Stomach (tissue), 8 donors: ENCODE measurements at regions not wholly inside any gene's neighbourhood (a gene's known extent, or its start where the extent isn't known, plus 50 kb on each side); places are given as distances from the start of the nearest gene placed in this dataset.
"Not testable (repeated sequence)": the region's sequence is repeated elsewhere in the genome, so short reads cannot be mapped to it uniquely, and the experiment has no call there.

Experiments used
- DNase-seq, 2 donors: peaks; one replicate each; pipeline versions ENCODE4 v3.0.0 to v3.0.0-alpha.2; 2013 to 2019
- H3K27ac ChIP-seq, 5 donors: fragments of 200-600 bp in 4 of 5; sonication (generic) in 4 of 5; one replicate each; pipeline ENCODE4 v1.5.1; 2013 to 2019; ENCODE audit warnings: mild to moderate bottlenecking in 1 of 5, moderate library complexity in 1 of 5
- H3K27me3 ChIP-seq, 3 donors: fragments of 200-600 bp; sonication (generic); one replicate each; pipeline ENCODE4 v1.5.1; 2017 to 2019; ENCODE audit warnings: mixed run types in 1 of 3
- H3K36me3 ChIP-seq, 4 donors: fragments of 200-600 bp; sonication (generic); 1 replicate in 3 of 4; 2 replicates in 1 of 4; pipeline ENCODE4 v1.5.1; 2016 to 2019
- H3K4me1 ChIP-seq, 4 donors: fragments of 200-600 bp; sonication (generic); one replicate each; pipeline ENCODE4 v1.5.1; 2016 to 2019
- H3K4me3 ChIP-seq, 4 donors: fragments of 200-600 bp; sonication (generic) in 3 of 4; one replicate each; pipeline ENCODE4 v1.5.1; 2016 to 2019; ENCODE audit warnings: mild to moderate bottlenecking in 1 of 4
- H3K9me3 ChIP-seq, 4 donors: fragments of 200-600 bp; sonication (generic); one replicate each; pipeline ENCODE4 v1.5.1; 2016 to 2019
- EP300 ChIP-seq: sonication (generic); formaldehyde crosslinking; IDR thresholded peaks from one replicate; pipeline ENCODE4 v1.6.1; 2017; ENCODE audit warnings: antibody characterized with exemption
- POLR2A ChIP-seq, 4 donors: fragments of 450-650 bp; IDR thresholded peaks; one replicate each; pipeline ENCODE4 v1.6.1; 2016; ENCODE audit warnings: antibody characterized with exemption in 4 of 4, control low read depth in 2 of 4, mild to moderate bottlenecking in 1 of 4, moderate library complexity in 1 of 4
- POLR2AphosphoS5 ChIP-seq, 3 donors: sonication (generic); formaldehyde crosslinking; IDR thresholded peaks; one replicate each; pipeline ENCODE4 v1.6.1; 2016; ENCODE audit warnings: antibody characterized with exemption in 3 of 3
- WGBS, 5 donors: extraction: QIAGEN DNeasy Blood & Tissue Kit in 3 of 5; methylation state at CpG; one replicate each; pipeline versions ENCODE4 v1.1.5 to v1.1.7; 2013 to 2018; 5-methylcytosine and 5-hydroxymethylcytosine counted together
- intact Hi-C: fragments of 100-400 bp; cut with DNase I; formaldehyde crosslinking; loops from one replicate; pipeline ENCODE4 v1.15.1; 2023; ENCODE audit warnings: low total_unique reads
- TF ChIP-seq, protein P1 (sequence below), 7 experiments: fragments of 450-650 bp in 4 of 7; fragments of 200-600 bp in 3 of 7; sonication (generic) in 3 of 7; IDR thresholded peaks; one replicate each; pipeline ENCODE4 v1.5.1; 2016 to 2019; ENCODE audit warnings: antibody characterized with exemption in 7 of 7, control low read depth in 2 of 7, mild to moderate bottlenecking in 1 of 7
- donor health status: healthy with polysubstance abuse.
- donor health status: Bipolar disorder and iron deficiency.
- donor health status: healthy.

DNA sequence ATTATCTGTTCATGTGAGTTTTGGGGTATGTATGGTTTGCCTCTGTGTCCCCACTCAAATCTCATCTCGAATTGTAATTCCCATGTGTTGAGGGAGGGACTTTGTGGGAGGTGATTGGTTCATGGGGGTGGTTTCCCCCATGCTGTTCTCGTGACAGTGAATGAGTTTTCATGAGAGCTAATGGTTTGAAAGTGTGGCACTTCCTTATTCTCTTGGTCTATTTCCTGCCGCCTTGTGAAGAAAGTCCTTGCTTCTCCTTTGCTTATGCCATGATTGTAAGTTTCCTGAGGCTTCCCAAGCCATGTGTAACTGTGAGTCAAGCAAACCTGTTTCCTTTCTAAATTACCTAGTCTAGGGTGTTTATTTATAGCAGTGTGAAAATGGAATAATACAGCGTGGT, 128.1 kb upstream of the HS3ST4 start:
- no peak for DNase-seq
- TF ChIP-seq EP300 = no peak
- TF ChIP-seq, protein P1, sequence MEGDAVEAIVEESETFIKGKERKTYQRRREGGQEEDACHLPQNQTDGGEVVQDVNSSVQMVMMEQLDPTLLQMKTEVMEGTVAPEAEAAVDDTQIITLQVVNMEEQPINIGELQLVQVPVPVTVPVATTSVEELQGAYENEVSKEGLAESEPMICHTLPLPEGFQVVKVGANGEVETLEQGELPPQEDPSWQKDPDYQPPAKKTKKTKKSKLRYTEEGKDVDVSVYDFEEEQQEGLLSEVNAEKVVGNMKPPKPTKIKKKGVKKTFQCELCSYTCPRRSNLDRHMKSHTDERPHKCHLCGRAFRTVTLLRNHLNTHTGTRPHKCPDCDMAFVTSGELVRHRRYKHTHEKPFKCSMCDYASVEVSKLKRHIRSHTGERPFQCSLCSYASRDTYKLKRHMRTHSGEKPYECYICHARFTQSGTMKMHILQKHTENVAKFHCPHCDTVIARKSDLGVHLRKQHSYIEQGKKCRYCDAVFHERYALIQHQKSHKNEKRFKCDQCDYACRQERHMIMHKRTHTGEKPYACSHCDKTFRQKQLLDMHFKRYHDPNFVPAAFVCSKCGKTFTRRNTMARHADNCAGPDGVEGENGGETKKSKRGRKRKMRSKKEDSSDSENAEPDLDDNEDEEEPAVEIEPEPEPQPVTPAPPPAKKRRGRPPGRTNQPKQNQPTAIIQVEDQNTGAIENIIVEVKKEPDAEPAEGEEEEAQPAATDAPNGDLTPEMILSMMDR (IDR thresholded peaks at IDR 0.05) = no peak
- TF ChIP-seq POLR2A (IDR thresholded peaks at IDR 0.05) = no peak
- no peak for TF ChIP-seq POLR2AphosphoS5 (IDR thresholded peaks at IDR 0.05)
- intact Hi-C loops = no loop called here
- H3K27me3 ChIP-seq = no peaks in the 10 kb centered on the region
- no peaks in the 10 kb centered on the region for H3K36me3 ChIP-seq
- H3K27ac ChIP-seq = no peak overlapping the region
- peaks cover 0 to 16% (median 4%) of the 10 kb centered on the region in 4 donors for H3K9me3 ChIP-seq
- 63 to 73% (median 70%) methylated on average over 4 of the region's 4 CpGs for WGBS, 5 donors
- no peaks in the 10 kb centered on the region for H3K4me1 ChIP-seq
- H3K4me3 ChIP-seq = no peak overlapping the region

DNA sequence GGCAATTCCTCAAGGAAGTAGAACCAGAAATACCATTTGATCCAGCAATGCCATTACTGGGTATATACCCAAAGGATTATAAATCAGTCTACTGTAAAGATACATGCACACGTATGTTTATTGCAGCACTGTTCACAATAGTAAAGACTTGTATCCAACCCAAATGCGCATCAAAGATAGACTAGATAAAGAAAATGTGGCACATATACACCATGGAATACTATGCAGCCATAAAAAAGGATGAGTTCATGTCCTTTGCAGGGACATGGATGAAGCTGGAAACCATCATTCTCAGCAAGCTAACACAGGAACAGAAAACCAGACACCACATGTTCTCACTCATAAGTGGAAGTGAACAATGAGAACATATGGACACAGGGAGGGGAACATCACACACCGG, 130.0 kb upstream of the HS3ST4 start:
- 85 to 95% (median 93%) methylated on average over 3 of the region's 3 CpGs for WGBS, 5 donors
- H3K27ac ChIP-seq, H3K4me3 ChIP-seq, H3K4me1 ChIP-seq, intact Hi-C loops, H3K27me3 ChIP-seq, H3K36me3 ChIP-seq, DNase-seq: not testable (repeated sequence)
- peaks cover 0 to 16% (median 5%) of the 10 kb centered on the region in 4 donors for H3K9me3 ChIP-seq

DNA sequence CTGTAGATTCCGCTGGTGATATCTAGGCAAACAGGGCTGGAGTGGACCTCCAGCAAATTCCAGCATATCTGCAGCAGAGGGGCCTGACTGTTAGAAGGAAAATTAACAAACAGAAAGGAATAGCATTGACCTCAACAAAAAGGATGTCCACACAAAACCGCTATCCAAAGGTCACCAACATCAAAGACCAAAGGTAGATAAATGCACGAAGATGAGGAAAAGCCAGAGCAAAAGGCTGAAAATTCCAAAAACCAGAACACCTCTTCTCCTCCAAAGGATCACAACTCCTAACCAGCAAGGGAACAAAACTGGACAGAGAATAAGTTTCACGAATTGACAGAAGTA, 134.8 kb upstream of the HS3ST4 start:
- H3K9me3 ChIP-seq = peaks cover 0 to 27% (median 9%) of the 10 kb centered on the region in 4 donors
- intact Hi-C loops, H3K4me3 ChIP-seq, DNase-seq, H3K4me1 ChIP-seq, H3K36me3 ChIP-seq, H3K27me3 ChIP-seq, H3K27ac ChIP-seq: not testable (repeated sequence)
- 73 to 86% (median 77%) methylated on average over 4 of the region's 4 CpGs for WGBS, 5 donors

DNA sequence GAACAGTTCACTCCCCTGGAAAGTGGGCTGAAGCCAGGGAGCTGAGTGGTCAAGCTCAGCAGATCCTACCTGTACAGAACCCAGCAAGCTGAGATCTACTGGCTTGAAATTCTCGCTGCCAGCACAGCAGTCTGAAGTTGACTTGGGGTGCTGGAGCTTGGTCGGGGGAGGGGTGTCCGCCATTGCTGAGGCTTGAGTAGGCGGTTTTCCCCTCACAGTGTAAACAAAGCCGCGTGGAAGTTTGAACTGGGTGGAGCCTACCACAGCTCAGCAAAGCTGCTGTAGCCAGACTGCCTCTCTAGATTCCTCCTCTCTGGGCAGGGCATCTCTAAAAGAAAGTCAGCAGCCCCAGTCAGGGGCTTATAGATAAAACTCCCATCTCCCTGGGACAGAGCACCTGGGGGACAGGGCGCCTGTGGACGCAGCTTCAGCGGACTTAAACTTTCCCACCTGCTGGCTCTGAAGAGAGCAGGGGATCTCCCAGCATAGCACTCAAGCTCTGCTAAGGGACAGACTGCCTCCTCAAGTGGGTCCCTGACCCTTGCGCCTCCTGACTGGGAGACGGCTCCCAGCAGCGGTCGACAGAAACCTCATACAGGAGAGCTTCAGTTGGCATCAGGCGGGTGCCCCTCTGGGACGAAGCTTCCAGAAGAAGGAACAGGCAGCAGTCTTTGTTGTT, 135.3 kb upstream of the HS3ST4 start:
- 64 to 80% (median 76%) methylated on average over 15 of the region's 15 CpGs for WGBS, 5 donors
- H3K27me3 ChIP-seq, H3K36me3 ChIP-seq, H3K27ac ChIP-seq, intact Hi-C loops, H3K4me3 ChIP-seq, DNase-seq, H3K4me1 ChIP-seq: not testable (repeated sequence)
- peaks cover 0 to 22% (median 9%) of the 10 kb centered on the region in 4 donors for H3K9me3 ChIP-seq

DNA sequence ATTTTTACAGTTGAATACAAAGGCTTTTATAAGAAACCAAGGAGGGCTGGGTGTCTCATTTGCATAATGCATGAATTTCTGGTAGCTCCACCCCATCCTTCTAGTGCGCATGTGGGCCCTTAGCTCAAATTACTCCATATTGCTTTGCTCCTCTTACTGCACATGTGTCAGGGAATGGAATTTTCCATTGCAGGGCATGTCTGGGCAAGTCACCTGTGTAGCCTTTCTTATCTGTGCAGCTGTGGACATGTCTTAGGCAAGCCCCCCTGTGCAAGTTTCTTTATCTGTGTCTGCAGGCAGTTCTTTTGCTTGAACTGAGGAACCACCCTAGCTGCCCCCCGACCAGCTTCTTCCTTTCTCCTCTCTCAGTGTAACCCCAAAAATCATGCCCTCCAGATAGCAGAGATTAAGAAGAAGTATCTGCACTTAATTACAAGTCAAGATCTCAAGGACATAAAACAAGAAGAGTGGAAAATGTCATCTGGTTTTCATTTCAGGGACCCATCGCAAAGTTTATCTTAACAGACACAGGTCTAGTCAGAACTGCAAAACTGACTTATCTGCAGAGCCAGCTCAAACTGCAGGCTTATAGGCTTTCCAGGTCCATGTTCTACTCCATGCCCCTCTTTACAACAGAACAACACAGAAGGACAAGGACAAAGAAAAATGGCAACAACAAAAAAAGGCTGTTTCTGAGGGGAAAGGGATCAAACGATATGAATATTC, 137.9 kb upstream of the HS3ST4 start:
- 66 to 84% (median 78%) methylated on average over 4 of the region's 4 CpGs for WGBS, 5 donors
- no peak for TF ChIP-seq EP300
- TF ChIP-seq, protein P1 (IDR thresholded peaks at IDR 0.05) = no peak
- no peak for TF ChIP-seq POLR2A (IDR thresholded peaks at IDR 0.05)
- TF ChIP-seq POLR2AphosphoS5 (IDR thresholded peaks at IDR 0.05) = no peak
- DNase-seq = no peak
- no peaks in the 10 kb centered on the region for H3K4me1 ChIP-seq
- intact Hi-C loops = no loop called here
- H3K27ac ChIP-seq = no peak overlapping the region
- peaks cover 0 to 9% (median 0%) of the 10 kb centered on the region in 3 donors for H3K27me3 ChIP-seq
- H3K9me3 ChIP-seq = peaks cover 0 to 21% (median 13%) of the 10 kb centered on the region in 4 donors
- no peaks in the 10 kb centered on the region for H3K36me3 ChIP-seq
- H3K4me3 ChIP-seq = no peak overlapping the region

DNA sequence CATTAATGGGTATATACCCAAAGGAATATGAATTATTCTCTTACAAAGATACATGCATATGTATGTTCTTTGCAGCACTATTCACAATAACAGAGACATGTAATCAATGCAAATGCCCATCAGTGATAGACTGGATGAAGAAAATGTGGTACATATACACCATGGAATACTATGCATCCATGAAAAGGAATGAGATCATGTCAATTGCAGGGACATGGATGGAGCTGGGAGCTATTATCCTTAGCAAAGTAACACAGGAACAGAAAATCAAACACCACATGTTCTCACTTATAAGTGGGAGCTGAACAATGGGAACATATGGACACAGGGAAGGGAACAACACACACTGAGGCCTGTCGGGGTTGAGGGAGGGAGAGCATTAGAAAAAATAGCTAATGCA, 141.1 kb upstream of the HS3ST4 start:
- TF ChIP-seq, protein P1 (IDR thresholded peaks at IDR 0.05) = no peak
- TF ChIP-seq POLR2AphosphoS5 (IDR thresholded peaks at IDR 0.05) (no peak), POLR2A (IDR thresholded peaks at IDR 0.05) (no peak), EP300 (no peak)
- no peak for DNase-seq
- peaks cover 0 to under 1% (median 0%) of the 10 kb centered on the region in 3 donors for H3K27me3 ChIP-seq
- intact Hi-C loops = no loop called here
- WGBS, 5 donors = 81 to 97% (median 90%) methylated on average over 1 of the region's 1 CpG
- no peak overlapping the region for H3K4me3 ChIP-seq
- H3K4me1 ChIP-seq = no peaks in the 10 kb centered on the region
- H3K9me3 ChIP-seq = peaks cover 0 to 17% (median 10%) of the 10 kb centered on the region in 4 donors
- no peak overlapping the region for H3K27ac ChIP-seq
- H3K36me3 ChIP-seq = no peaks in the 10 kb centered on the region
